Mammary epithelial cell (primary cell): ENCODE measurements at regions not wholly inside any gene's neighbourhood (a gene's known extent, or its start where the extent isn't known, plus 50 kb on each side); places are given as distances from the start of the nearest gene placed in this dataset.

ENCODE experiments used
- CTCF ChIP-seq, 2 donors: IDR thresholded peaks in 1 of 2; conservative IDR thresholded peaks in 1 of 2; 2 replicates each; pipeline ENCODE4 v1.5.1; 2011 to 2012; ENCODE audit warnings: inconsistent platforms in 2 of 2, low read length in 2 of 2, mild to moderate bottlenecking in 2 of 2, control low read depth in 1 of 2, low read depth in 1 of 2; ENCODE audit not compliant: insufficient read depth in 1 of 2; ENCODE audit errors: extremely low read depth in 1 of 2
- EZH2 ChIP-seq: IDR thresholded peaks from 2 replicates; pipeline ENCODE4 v1.6.1; 2012; ENCODE audit warnings: low read length, inconsistent platforms, borderline replicate concordance

DNA sequence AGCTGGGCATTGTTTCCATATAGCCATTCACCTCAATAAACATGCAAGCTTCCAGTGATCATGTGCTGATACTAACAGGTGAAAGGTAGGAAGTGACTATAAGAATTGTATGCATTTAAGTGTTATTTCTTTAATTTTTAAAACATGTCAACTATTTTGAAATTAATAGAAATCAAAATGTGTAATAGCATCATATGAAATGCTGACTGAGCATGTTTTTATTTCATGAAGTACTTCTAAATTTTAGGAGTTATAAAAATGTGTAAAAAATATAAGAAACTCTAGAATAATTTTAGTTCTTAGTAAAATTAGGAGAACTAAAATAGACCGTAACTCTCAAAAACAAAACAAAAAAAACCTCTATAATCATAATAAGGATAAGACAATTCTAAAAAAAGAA lies 229.3 kb upstream of the ARPP21 start:
- TF ChIP-seq CTCF (conservative IDR thresholded peaks at IDR 0.05 in 1 of 2, IDR thresholded peaks at IDR 0.05 in 1 of 2; ENCODE audit: extremely low read depth in 1 of 2, insufficient read depth in 1 of 2, low read depth in 1 of 2, low read length in 2 of 2): no peak
- TF ChIP-seq EZH2: no peak
